ENCODE measurements at regions not wholly inside any gene's neighbourhood (a gene's known extent, or its start where the extent isn't known, plus 50 kb on each side); places are given as distances from the start of the nearest gene placed in this dataset.

- no peak overlapping the region for H3K4ac ChIP-seq (ENCODE audit: low read depth, low read length)
- no peak overlapping the region for H3K56ac ChIP-seq (ENCODE audit: extremely low read depth, insufficient read depth, low read length)
- ATAC-seq (ENCODE audit: low read depth) (no peak), DNase-seq (no peak)
- no peak overlapping the region for H2BK5ac ChIP-seq (ENCODE audit: low read depth, low read length, poor library complexity, severe bottlenecking)
- H3K4me2 ChIP-seq (ENCODE audit: low read depth, low read length) = no peak overlapping the region
- POLR2A ChIA-PET (ENCODE audit: unreplicated experiment) = no interaction called here
- H3K18ac ChIP-seq (ENCODE audit: low read depth, low read length) = no peak overlapping the region
- CTCF ChIA-PET = no interaction called here
- H4K5ac ChIP-seq (ENCODE audit: low read depth, low read length) = no peak overlapping the region
- H3K23ac ChIP-seq (ENCODE audit: low read depth, low read length) = no peak overlapping the region
- no peaks in the 10 kb centered on the region for H3K9me1 ChIP-seq (ENCODE audit: insufficient read depth, low read length)
- no peak overlapping the region for H4K91ac ChIP-seq (ENCODE audit: insufficient read depth, low read depth, low read length)
- H3K4me3 ChIP-seq (ENCODE audit: insufficient read depth, low read depth, low read length) = no peak overlapping the region
- H3K79me1 ChIP-seq (ENCODE audit: low read depth in 1 of 2, low read length in 2 of 2) = no peaks in the 10 kb centered on the region
- H3K36me3 ChIP-seq (ENCODE audit: control insufficient read depth, insufficient read depth, low read length) = no peaks in the 10 kb centered on the region
- no peak overlapping the region for H3K27ac ChIP-seq (ENCODE audit: insufficient read depth, low read length)
- no peak overlapping the region for H3K9ac ChIP-seq (ENCODE audit: low read depth, low read length)
- H2AK5ac ChIP-seq (ENCODE audit: low read depth, low read length) = no peak overlapping the region
- H2BK20ac ChIP-seq (ENCODE audit: low read depth, low read length) = no peak overlapping the region
- H3K27me3 ChIP-seq (ENCODE audit: control insufficient read depth, insufficient read depth, low read length) = no peaks in the 10 kb centered on the region
- no peak overlapping the region for H2AK9ac ChIP-seq (replicated peaks; ENCODE audit: low read depth, low read length, poor library complexity)
- no peaks in the 10 kb centered on the region for H3K4me1 ChIP-seq (ENCODE audit: control insufficient read depth, insufficient read depth, low read length)
- dilution Hi-C loops (cut with HindIII; ENCODE audit: low sequenced_read_pairs, unreplicated experiment) (no loop called here), intact Hi-C loops (cut with micrococcal nuclease) (no loop called here), in situ Hi-C loops (cut with MboI; ENCODE audit: low sequenced_read_pairs) (no loop called here)
- WGBS, 2 experiments (ENCODE audit: extremely low coverage in 2 of 2, insufficient read length in 1 of 2) = 61% methylated on average over 4 of the region's 11 CpGs; no CpG with 5 or more reads in 1 of the 2 experiments
- no peak for TF ChIP-seq MAFK (IDR thresholded peaks at IDR 0.05; ENCODE audit: low read depth, low read length)
- TF ChIP-seq SMC3 (IDR thresholded peaks at IDR 0.05; ENCODE audit: low read depth, low read length) = no peak
- no peak for TF ChIP-seq MXI1 (IDR thresholded peaks at IDR 0.05; ENCODE audit: borderline replicate concordance, low read depth, low read length)
- TF ChIP-seq RAD21 (IDR thresholded peaks at IDR 0.05; ENCODE audit: low read length) = no peak
- TF ChIP-seq CEBPB (IDR thresholded peaks at IDR 0.05; ENCODE audit: low read depth, low read length) = no peak
- no peak for TF ChIP-seq CHD1 (IDR thresholded peaks at IDR 0.05; ENCODE audit: low read depth, low read length)
- TF ChIP-seq RCOR1 (IDR thresholded peaks at IDR 0.05; ENCODE audit: insufficient replicate concordance, low read length) = no peak
- TF ChIP-seq FOS (IDR thresholded peaks at IDR 0.05; ENCODE audit: low read depth, low read length) = no peak
- TF ChIP-seq NFE2L2 (IDR thresholded peaks at IDR 0.05; ENCODE audit: low read depth, low read length) = no peak
- TF ChIP-seq MAZ (IDR thresholded peaks at IDR 0.05; ENCODE audit: borderline replicate concordance, low read depth, low read length) = no peak
- TF ChIP-seq POLR2A (IDR thresholded peaks at IDR 0.05; ENCODE audit: low read depth, low read length) = no peak
- TF ChIP-seq RFX5 (IDR thresholded peaks at IDR 0.05; ENCODE audit: low read depth, low read length) = no peak
- TF ChIP-seq CTCF (conservative IDR thresholded peaks at IDR 0.05; ENCODE audit: low read depth, low read length) = no peak
- no peak for TF ChIP-seq BHLHE40 (IDR thresholded peaks at IDR 0.05; ENCODE audit: low read depth, low read length)
- no peak for TF ChIP-seq USF2 (IDR thresholded peaks at IDR 0.05; ENCODE audit: low read depth, low read length)
- TF ChIP-seq ELK1 (IDR thresholded peaks at IDR 0.05; ENCODE audit: borderline replicate concordance, low read depth, low read length) = no peak
- no peak overlapping the region for H2AFZ ChIP-seq (replicated peaks; ENCODE audit: low read length, poor library complexity)
- no peaks in the 10 kb centered on the region for H4K20me1 ChIP-seq (ENCODE audit: insufficient read depth, low read length)
- H2BK15ac ChIP-seq (ENCODE audit: low read depth, low read length) = no peak overlapping the region
- no peak overlapping the region for H2BK120ac ChIP-seq (ENCODE audit: low read depth, low read length)
- no peak overlapping the region for H4K8ac ChIP-seq (ENCODE audit: low read depth in 2 of 2, low read length in 2 of 2)
- peaks cover 36% of the 10 kb centered on the region for H3K9me3 ChIP-seq (ENCODE audit: control insufficient read depth, insufficient read depth, low read length)
- no TSS peak for BruUV-seq (replicated peaks)
- H3K14ac ChIP-seq (replicated peaks; ENCODE audit: low read depth, low read length) = no peak overlapping the region
Observed at GRCh38 chr10:130409331-130409730, 273.1 kb downstream of the GLRX3 start.
